ENCODE measurements at regions not wholly inside any gene's neighbourhood (a gene's known extent, or its start where the extent isn't known, plus 50 kb on each side); places are given as distances from the start of the nearest gene placed in this dataset.
A peak's percentile ranks its signal among the peaks of the same experiment; 100 is the strongest.

DNA sequence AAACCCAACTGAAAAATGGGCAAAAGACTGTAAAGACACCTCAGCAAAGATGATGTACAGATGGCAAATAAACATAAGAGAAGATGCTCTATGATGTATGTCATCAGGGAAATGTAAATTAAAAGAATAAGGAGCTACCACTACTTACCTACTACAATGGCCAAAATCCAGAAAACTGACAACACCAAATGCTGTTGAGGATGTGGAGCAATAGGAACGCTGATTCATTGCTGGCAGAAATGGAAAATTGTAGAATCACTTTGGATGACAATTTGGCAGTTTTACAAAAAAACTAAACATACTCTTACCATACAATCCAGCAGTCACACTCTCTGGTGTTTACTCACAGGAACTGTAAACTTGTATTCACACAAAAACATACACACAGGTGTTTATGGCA, 222.3 kb upstream of the LDB2 start:
- DNase-seq (ENCODE audit: low read depth) = no peak
- no peak for TF ChIP-seq CTCF (IDR thresholded peaks at IDR 0.05; ENCODE audit: insufficient read depth, low read depth, low read length, missing control alignments)
- H3K4me3 ChIP-seq (ENCODE audit: low read length) = no peak overlapping the region

DNA sequence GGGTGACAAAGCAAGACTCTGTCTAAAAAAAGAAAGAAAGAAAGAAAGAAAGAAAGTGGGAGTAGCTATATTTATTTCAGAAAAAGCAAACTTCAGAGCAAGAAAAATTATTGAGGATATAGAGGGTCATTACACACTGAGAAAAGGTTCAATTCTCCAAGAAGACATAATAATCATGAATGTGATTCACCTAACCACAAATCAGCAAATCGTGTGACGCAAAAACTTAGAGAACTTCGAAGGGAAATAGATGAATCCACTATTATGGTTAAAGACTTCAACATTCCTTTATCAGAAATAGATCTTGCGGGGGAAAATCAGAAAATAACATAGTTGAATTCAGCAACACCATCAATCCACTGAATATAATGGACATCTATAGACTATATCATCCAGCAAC, 219.3 kb upstream of the LDB2 start:
- no peak for TF ChIP-seq CTCF (IDR thresholded peaks at IDR 0.05; ENCODE audit: insufficient read depth, low read depth, low read length, missing control alignments)
- no peak for DNase-seq (ENCODE audit: low read depth)
- H3K4me3 ChIP-seq (ENCODE audit: low read length) = no peak overlapping the region

GRCh38 chr4:17115583-17115982, 217.1 kb upstream of the LDB2 start:
- no peak for TF ChIP-seq CTCF (IDR thresholded peaks at IDR 0.05; ENCODE audit: insufficient read depth, low read depth, low read length, missing control alignments)
- DNase-seq (ENCODE audit: low read depth) = no peak
- H3K4me3 ChIP-seq (ENCODE audit: low read length) = no peak overlapping the region

- DNase-seq (ENCODE audit: low read depth) = peak; percentile 19
- no peak overlapping the region for H3K4me3 ChIP-seq (ENCODE audit: low read length)
- TF ChIP-seq CTCF (IDR thresholded peaks at IDR 0.05; ENCODE audit: insufficient read depth, low read depth, low read length, missing control alignments) = peak; percentile 37
These were observed 213.8 kb upstream of the LDB2 start for GRCh38 chr4:17112292-17112659.

DNA sequence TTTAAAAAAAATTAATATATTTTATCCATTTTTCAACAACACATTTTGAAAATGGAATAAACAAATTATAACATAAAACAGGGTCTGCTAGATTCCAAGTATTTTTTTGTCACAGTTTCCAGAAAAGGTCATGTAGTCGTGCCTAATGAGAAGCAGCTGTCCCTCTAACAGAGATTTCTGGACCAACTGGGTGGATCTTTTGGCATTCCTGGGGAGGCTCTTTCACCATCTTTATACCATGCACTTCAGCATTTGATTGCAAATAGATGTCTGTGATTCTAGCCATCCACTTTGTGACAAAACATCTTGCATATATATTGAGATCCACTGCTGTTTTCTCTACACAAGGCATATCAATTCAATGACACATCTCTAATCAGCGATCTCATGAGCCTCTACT, 210.7 kb upstream of the LDB2 start:
- DNase-seq (ENCODE audit: low read depth) = no peak
- no peak for TF ChIP-seq CTCF (IDR thresholded peaks at IDR 0.05; ENCODE audit: insufficient read depth, low read depth, low read length, missing control alignments)

DNA sequence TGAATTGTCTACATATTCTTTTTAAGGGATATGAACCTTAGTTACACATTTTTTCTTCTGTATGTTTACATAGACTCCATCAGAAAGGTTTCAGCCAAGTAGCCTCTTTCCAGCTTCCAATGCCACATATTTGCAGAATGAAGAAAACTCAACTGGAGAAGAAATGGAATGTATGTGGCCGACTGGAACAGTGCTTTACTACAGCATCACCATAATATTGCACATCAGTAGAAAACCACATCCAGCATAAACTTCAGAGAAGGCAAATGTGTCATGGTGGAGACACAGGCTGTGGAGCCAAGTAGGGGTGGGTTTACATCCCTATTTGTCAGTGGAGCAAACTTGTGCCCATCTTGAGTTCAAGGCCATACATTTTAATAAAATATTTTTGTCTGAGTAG, 204.8 kb upstream of the LDB2 start:
- no peak overlapping the region for H3K4me3 ChIP-seq (ENCODE audit: low read length)
- TF ChIP-seq CTCF (IDR thresholded peaks at IDR 0.05; ENCODE audit: insufficient read depth, low read depth, low read length, missing control alignments) = no peak
- DNase-seq (ENCODE audit: low read depth) = no peak

More for the DNA sequence above, 210.7 kb upstream of the LDB2 start:
- H3K4me3 ChIP-seq (ENCODE audit: low read length) = no peak overlapping the region

DNA sequence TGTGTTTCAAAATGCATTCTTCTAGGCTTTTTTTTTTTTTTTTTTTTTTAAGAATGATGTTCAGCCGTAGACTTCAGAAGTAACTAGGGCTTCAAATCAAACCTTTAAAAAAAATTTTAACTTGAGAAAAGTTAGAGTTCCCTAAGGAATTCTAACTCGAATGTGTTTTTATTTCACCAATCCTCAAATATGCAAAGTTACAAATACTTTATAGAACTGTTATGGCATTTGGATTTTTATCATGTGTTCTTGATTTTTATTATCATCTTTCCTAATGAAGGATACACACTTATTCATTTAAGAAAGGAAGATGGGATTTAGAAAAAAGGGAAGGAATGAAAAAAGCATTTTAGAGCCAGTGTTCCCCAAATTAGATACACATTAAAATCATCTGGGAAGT, 200.6 kb upstream of the LDB2 start:
- DNase-seq (ENCODE audit: low read depth) = no peak
- H3K4me3 ChIP-seq (ENCODE audit: low read length) = no peak overlapping the region
- TF ChIP-seq CTCF (IDR thresholded peaks at IDR 0.05; ENCODE audit: insufficient read depth, low read depth, low read length, missing control alignments) = no peak
